Hepatocyte (in vitro differentiated cells): ENCODE measurements at regions not wholly inside any gene's neighbourhood (a gene's known extent, or its start where the extent isn't known, plus 50 kb on each side); places are given as distances from the start of the nearest gene placed in this dataset.

Experiments
- DNase-seq: peaks from one replicate; pipeline ENCODE4 v3.0.0-alpha.2; 2016; ENCODE audit warnings: low spot score
- H2AFZ ChIP-seq: fragments of 200-600 bp; sonication (generic); 2 replicates; pipeline ENCODE4 v1.6.0; 2016; ENCODE audit warnings: antibody characterized with exemption, mild to moderate bottlenecking
- H3K27ac ChIP-seq: fragments of 200-600 bp; sonication (generic); 2 replicates; pipeline ENCODE4 v1.5.1; 2016; ENCODE audit warnings: mild to moderate bottlenecking
- H3K27me3 ChIP-seq: fragments of 200-600 bp; sonication (generic); 2 replicates; pipeline ENCODE4 v1.6.1; 2016
- H3K36me3 ChIP-seq: fragments of 200-600 bp; sonication (generic); replicated peaks from 2 replicates; pipeline ENCODE4 v1.5.1; 2016; ENCODE audit warnings: low read depth; ENCODE audit not compliant: insufficient read depth
- H3K4me1 ChIP-seq: fragments of 200-600 bp; sonication (generic); 2 replicates; pipeline ENCODE4 v1.5.1; 2016; ENCODE audit warnings: mild to moderate bottlenecking, moderate library complexity; ENCODE audit not compliant: insufficient read depth
- H3K4me2 ChIP-seq: fragments of 200-600 bp; sonication (generic); 2 replicates; pipeline ENCODE4 v1.6.0; 2016
- H3K4me3 ChIP-seq: fragments of 200-600 bp; sonication (generic); 2 replicates; pipeline ENCODE4 v1.5.1; 2016; ENCODE audit warnings: mild to moderate bottlenecking
- H3K79me2 ChIP-seq: fragments of 200-600 bp; sonication (generic); 2 replicates; pipeline ENCODE4 v1.6.0; 2017; ENCODE audit warnings: mild to moderate bottlenecking
- H3K9me2 ChIP-seq: fragments of 200-600 bp; sonication (generic); replicated peaks from 2 replicates; pipeline ENCODE4 v1.6.0; 2017; ENCODE audit warnings: mild to moderate bottlenecking; ENCODE audit not compliant: insufficient read depth
- H3K9me3 ChIP-seq: fragments of 200-600 bp; sonication (generic); 2 replicates; pipeline ENCODE4 v1.5.1; 2016; ENCODE audit warnings: low read depth, mild to moderate bottlenecking
- H4K20me1 ChIP-seq: fragments of 200-600 bp; sonication (generic); 2 replicates; pipeline ENCODE4 v1.6.0; 2016; ENCODE audit warnings: mild to moderate bottlenecking; ENCODE audit not compliant: insufficient read depth, poor library complexity, severe bottlenecking
- EZH2 ChIP-seq: fragments of 200-600 bp; sonication (generic); IDR thresholded peaks from 2 replicates; pipeline ENCODE4 v1.6.1; 2016; ENCODE audit warnings: antibody characterized with exemption, mild to moderate bottlenecking, borderline replicate concordance
- EZH2phosphoT487 ChIP-seq: fragments of 200-600 bp; sonication (generic); IDR thresholded peaks from one replicate; pipeline ENCODE4 v1.6.1; 2018; ENCODE audit warnings: antibody characterized with exemption, mild to moderate bottlenecking, low read depth, moderate library complexity; ENCODE audit not compliant: unreplicated experiment, severe bottlenecking
- WGBS: methylation state at CpG from one replicate; pipeline ENCODE4 v1.1.6; 2016; ENCODE audit warnings: low lambda C conversion rate; ENCODE audit errors: missing lambda C conversion rate; 5-methylcytosine and 5-hydroxymethylcytosine counted together
- TF ChIP-seq, protein P1 (sequence below): fragments of 200-600 bp; sonication (generic); IDR thresholded peaks from 2 replicates; pipeline ENCODE4 v1.5.1; 2016; ENCODE audit warnings: antibody characterized with exemption, mild to moderate bottlenecking; ENCODE audit not compliant: poor library complexity

DNA sequence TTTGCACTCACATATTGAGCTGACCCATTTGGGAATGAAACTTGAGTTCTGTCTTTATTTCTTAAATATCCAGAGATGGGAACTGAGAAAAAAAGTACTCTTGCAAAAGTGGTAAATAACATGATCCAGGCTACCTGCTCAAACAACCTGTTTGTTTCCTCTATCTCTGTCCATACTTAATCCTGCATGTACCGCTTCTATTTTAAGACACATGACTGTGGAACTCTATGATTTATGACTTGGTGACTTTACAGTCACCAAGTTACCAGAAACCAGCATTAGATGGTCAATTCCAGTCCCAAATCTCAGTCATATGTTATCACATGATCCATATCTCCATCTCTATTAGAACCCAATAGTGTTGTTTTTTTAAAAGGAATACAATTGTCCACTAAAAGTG is 606.7 kb downstream of the EPHA5 start:
- Histone ChIP-seq H3K9me2 (no peaks in the 10 kb centered on the region), H3K27me3 (no peaks in the 10 kb centered on the region), H3K36me3 (no peaks in the 10 kb centered on the region), H3K4me2 (no peak overlapping the region), H2AFZ (no peak overlapping the region), H3K4me3 (no peak overlapping the region), H3K4me1 (no peaks in the 10 kb centered on the region), H3K27ac (no peak overlapping the region), H3K79me2 (no peaks in the 10 kb centered on the region), H4K20me1 (no peaks in the 10 kb centered on the region), H3K9me3 (no peaks in the 10 kb centered on the region)
- TF ChIP-seq, protein P1, sequence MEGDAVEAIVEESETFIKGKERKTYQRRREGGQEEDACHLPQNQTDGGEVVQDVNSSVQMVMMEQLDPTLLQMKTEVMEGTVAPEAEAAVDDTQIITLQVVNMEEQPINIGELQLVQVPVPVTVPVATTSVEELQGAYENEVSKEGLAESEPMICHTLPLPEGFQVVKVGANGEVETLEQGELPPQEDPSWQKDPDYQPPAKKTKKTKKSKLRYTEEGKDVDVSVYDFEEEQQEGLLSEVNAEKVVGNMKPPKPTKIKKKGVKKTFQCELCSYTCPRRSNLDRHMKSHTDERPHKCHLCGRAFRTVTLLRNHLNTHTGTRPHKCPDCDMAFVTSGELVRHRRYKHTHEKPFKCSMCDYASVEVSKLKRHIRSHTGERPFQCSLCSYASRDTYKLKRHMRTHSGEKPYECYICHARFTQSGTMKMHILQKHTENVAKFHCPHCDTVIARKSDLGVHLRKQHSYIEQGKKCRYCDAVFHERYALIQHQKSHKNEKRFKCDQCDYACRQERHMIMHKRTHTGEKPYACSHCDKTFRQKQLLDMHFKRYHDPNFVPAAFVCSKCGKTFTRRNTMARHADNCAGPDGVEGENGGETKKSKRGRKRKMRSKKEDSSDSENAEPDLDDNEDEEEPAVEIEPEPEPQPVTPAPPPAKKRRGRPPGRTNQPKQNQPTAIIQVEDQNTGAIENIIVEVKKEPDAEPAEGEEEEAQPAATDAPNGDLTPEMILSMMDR: no peak
- TF ChIP-seq EZH2: no peak
- no peak for TF ChIP-seq EZH2phosphoT487
- WGBS: 76% methylated on average over 1 of the region's 1 CpG
- DNase-seq: no peak

DNA sequence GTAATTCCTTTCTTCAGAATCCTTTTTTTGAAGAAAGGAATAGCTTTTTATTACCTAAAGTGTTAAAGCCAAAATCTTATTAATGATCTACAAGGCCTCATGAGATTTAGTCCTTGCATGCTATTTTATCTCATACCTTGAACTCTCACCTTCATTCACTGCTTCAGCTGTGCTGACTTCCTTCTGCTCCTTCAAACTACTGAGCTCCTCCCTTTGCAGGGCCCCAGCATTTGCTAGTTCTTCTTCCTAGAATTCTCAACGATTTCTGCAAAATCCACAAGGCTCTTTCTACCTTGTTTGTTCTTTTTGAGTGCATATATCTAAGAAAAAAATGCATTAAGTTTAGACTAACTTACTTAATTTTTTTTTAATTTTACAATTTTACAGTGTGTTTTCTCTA is 619.5 kb downstream of the EPHA5 start:
- Histone ChIP-seq H3K4me3 (no peak overlapping the region), H4K20me1 (no peaks in the 10 kb centered on the region), H3K9me3 (no peaks in the 10 kb centered on the region), H3K4me2 (peak overlapping the region; percentile 35), H3K27me3 (no peaks in the 10 kb centered on the region), H3K79me2 (no peaks in the 10 kb centered on the region), H3K4me1 (peaks cover 22% of the 10 kb centered on the region), H3K36me3 (no peaks in the 10 kb centered on the region), H3K9me2 (no peaks in the 10 kb centered on the region), H2AFZ (no peak overlapping the region), H3K27ac (peak overlapping the region; percentile 42)
- peak; percentile 9 for DNase-seq
- 31% methylated on average over 1 of the region's 1 CpG for WGBS
- no peak for TF ChIP-seq EZH2phosphoT487
- TF ChIP-seq EZH2: no peak
- TF ChIP-seq, protein P1: no peak

DNA sequence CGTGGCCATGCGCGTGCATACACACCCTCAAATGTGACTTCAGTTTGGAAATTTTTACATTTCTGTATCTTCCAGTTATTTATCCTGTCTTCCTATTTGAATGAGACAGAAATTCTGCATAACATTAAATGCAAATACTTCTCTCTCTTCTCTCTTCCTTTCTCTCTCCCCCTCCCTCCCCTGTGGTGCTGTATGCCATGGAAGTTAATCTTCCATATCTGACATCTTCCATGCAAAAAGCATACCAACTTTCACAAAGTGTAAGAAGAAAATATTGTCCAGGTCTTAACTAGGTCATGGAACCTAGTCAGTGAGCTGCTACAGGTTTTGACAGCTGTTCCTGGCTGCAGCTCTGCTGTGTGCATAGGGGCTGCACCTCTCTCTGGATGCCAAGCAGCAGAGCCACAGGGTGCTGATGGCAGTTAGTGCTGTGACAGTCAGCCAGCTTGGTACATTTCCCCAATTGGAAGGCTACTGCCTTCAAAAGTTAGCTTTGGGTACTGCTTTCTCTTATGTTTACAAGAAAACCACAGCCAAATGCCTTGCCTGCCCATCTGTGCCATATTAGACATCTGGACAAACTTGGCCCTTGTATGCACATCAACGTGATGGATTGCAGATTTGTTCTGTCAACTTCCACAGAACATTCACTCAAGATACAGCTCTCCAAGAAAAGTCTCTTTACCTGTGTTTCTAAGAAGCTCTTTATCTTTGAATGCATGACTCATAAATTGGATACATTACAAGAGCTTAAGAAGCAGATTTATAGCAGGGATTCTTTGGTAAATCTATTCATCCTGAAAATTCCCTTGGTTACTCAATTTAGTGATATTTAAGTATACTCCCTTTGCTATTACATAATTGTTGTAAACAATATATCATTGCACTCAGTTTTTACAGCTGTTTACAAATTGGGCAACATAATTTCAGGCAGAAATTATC is 623.8 kb downstream of the EPHA5 start:
- no peaks in the 10 kb centered on the region for H3K9me3 ChIP-seq
- H2AFZ ChIP-seq: no peak overlapping the region
- no peaks in the 10 kb centered on the region for H3K9me2 ChIP-seq
- no peak overlapping the region for H3K27ac ChIP-seq
- H3K27me3 ChIP-seq: no peaks in the 10 kb centered on the region
- no peak for TF ChIP-seq EZH2
- TF ChIP-seq, protein P1: no peak
- no peak for TF ChIP-seq EZH2phosphoT487
- peaks cover 22% of the 10 kb centered on the region for H3K4me1 ChIP-seq
- WGBS: 78% methylated on average over 4 of the region's 4 CpGs
- no peaks in the 10 kb centered on the region for H3K36me3 ChIP-seq
- H3K4me3 ChIP-seq: no peak overlapping the region
- H3K79me2 ChIP-seq: no peaks in the 10 kb centered on the region
- peak; percentile 46 for DNase-seq
- H4K20me1 ChIP-seq: no peaks in the 10 kb centered on the region
- H3K4me2 ChIP-seq: peak overlapping the region; percentile 5
